ENCODE measurements at regions not wholly inside any gene's neighbourhood (a gene's known extent, or its start where the extent isn't known, plus 50 kb on each side); places are given as distances from the start of the nearest gene placed in this dataset.

GRCh38 chr18:56076723-56077122, 488.7 kb upstream of the TCF4 start:
- TF ChIP-seq, protein P1, sequence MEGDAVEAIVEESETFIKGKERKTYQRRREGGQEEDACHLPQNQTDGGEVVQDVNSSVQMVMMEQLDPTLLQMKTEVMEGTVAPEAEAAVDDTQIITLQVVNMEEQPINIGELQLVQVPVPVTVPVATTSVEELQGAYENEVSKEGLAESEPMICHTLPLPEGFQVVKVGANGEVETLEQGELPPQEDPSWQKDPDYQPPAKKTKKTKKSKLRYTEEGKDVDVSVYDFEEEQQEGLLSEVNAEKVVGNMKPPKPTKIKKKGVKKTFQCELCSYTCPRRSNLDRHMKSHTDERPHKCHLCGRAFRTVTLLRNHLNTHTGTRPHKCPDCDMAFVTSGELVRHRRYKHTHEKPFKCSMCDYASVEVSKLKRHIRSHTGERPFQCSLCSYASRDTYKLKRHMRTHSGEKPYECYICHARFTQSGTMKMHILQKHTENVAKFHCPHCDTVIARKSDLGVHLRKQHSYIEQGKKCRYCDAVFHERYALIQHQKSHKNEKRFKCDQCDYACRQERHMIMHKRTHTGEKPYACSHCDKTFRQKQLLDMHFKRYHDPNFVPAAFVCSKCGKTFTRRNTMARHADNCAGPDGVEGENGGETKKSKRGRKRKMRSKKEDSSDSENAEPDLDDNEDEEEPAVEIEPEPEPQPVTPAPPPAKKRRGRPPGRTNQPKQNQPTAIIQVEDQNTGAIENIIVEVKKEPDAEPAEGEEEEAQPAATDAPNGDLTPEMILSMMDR (IDR thresholded peaks at IDR 0.05): no peak
- ATAC-seq: no peak
- intact Hi-C loops (cut with DNase I, micrococcal nuclease): no loop called here

DNA sequence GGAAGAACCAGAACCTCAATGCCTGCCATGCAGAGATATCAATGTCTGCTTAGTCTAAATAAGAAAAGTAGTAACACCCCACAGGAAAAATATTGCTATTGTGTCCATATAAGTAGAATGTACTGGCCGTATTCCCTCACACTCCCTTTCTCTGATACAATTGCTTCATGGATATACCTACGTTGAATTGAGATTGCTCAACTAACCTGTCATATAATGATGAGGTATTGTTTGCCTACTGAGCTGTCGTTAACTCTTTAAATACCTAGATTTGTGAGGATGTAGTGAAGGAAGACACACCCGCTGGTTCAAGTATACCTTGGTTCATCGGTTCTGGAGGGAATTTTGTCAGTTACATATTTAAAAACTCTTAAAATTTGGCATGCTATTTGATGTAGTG, 480.7 kb upstream of the TCF4 start:
- Histone ChIP-seq H3K9me3 (peaks cover 17% of the 10 kb centered on the region), H3K36me3 (ENCODE audit: low read depth) (no peaks in the 10 kb centered on the region), H3K4me3 (no peak overlapping the region), H3K4me1 (ENCODE audit: low read depth) (no peaks in the 10 kb centered on the region)
- intact Hi-C loops (cut with DNase I, micrococcal nuclease): no loop called here
- TF ChIP-seq, protein P1 (IDR thresholded peaks at IDR 0.05): no peak
- DNase-seq (no peak), ATAC-seq (no peak)

More at GRCh38 chr18:56076723-56077122, 488.7 kb upstream of the TCF4 start:
- no peak for DNase-seq
- H3K9me3 ChIP-seq: peaks cover 21% of the 10 kb centered on the region
- H3K4me1 ChIP-seq (ENCODE audit: low read depth): no peaks in the 10 kb centered on the region
- no peak overlapping the region for H3K4me3 ChIP-seq
- H3K36me3 ChIP-seq (ENCODE audit: low read depth): no peaks in the 10 kb centered on the region

DNA sequence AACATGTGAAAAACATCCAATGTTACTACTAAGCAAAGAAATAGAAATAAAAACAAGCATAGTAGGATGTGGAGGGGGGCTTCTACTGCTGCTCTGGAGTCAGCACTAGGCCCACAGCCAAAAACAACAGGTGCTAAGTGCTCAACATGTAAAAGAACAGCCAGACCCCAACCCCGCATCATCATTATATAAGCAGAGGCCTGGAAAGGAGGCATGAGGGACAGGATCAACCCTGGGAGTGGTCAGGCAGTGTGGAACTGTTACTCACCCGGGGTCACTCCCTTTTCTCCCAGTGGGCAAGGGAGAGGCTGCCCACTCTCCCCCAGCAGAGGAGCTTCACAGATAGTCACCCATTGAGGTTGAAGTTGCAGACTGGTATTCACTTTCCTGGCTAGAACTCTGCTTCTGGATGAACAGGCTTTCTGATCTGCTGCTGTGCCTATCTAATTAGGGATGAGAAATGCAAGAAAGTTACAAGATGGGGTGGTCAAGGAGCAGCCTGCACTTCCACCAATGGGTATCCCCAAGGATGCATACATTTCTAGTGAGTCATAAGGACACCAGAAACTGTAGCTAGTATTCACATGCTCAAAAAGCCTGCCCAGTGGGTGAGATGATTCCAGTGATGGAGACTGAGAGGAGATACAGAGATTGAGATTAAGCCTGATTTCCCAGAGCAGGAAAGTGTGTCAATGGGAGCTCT, 480.1 kb upstream of the TCF4 start:
- Histone ChIP-seq H3K4me1 (ENCODE audit: low read depth) (no peaks in the 10 kb centered on the region), H3K4me3 (no peak overlapping the region), H3K36me3 (ENCODE audit: low read depth) (no peaks in the 10 kb centered on the region), H3K9me3 (peaks cover 17% of the 10 kb centered on the region)
- intact Hi-C loops (cut with DNase I, micrococcal nuclease): no loop called here
- no peak for ATAC-seq
- TF ChIP-seq, protein P1 (IDR thresholded peaks at IDR 0.05): no peak
- no peak for DNase-seq

DNA sequence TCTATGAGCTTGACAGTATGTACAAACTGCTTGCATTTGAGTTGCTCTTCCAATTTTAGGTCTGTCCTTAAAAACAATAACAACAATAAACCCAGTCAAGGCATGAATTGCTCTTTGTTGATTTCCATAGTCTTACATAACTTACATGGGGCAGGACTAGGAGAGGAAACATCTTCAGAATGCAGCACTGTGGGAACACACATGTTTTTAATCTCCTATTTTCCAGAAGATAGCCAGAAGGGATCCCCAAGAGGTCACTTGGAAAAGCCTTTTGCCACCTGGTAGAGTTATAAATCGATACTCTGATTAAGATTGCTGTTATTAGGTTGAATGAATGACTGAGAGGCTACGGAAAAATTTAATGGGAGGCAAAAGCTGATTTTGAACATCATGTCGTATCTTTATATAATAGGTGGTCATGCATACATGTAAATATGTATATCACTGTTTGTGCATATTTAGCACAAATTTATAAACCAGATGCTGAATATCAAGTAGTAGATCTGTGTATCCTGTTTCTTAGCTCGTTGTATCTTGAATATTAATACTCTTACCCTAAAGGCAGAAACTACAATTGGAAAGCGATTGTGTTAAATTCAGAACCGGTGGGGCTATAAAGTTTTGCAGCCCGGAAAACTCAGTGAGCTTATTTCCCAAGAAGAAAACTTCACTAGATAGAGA, 479.4 kb upstream of the TCF4 start:
- Histone ChIP-seq H3K4me3 (no peak overlapping the region), H3K36me3 (ENCODE audit: low read depth) (no peaks in the 10 kb centered on the region), H3K4me1 (ENCODE audit: low read depth) (no peaks in the 10 kb centered on the region), H3K9me3 (peaks cover 17% of the 10 kb centered on the region)
- TF ChIP-seq, protein P1 (IDR thresholded peaks at IDR 0.05): no peak
- DNase-seq (no peak), ATAC-seq (no peak)
- intact Hi-C loops (cut with DNase I, micrococcal nuclease): no loop called here

GRCh38 chr18:56066524-56067213, 478.7 kb upstream of the TCF4 start:
- no peak for DNase-seq
- H3K4me3 ChIP-seq: no peak overlapping the region

More at GRCh38 chr18:56066524-56067213, 478.7 kb upstream of the TCF4 start:
- TF ChIP-seq, protein P1 (IDR thresholded peaks at IDR 0.05): no peak
- H3K36me3 ChIP-seq (ENCODE audit: low read depth): no peaks in the 10 kb centered on the region
- no peaks in the 10 kb centered on the region for H3K4me1 ChIP-seq (ENCODE audit: low read depth)
- ATAC-seq: no peak
- intact Hi-C loops (cut with DNase I, micrococcal nuclease): no loop called here
- peaks cover 17% of the 10 kb centered on the region for H3K9me3 ChIP-seq

Data from mucosa of descending colon (tissue), 3 donors.